ENCODE measurements at regions not wholly inside any gene's neighbourhood (a gene's known extent, or its start where the extent isn't known, plus 50 kb on each side); places are given as distances from the start of the nearest gene placed in this dataset.

DNA sequence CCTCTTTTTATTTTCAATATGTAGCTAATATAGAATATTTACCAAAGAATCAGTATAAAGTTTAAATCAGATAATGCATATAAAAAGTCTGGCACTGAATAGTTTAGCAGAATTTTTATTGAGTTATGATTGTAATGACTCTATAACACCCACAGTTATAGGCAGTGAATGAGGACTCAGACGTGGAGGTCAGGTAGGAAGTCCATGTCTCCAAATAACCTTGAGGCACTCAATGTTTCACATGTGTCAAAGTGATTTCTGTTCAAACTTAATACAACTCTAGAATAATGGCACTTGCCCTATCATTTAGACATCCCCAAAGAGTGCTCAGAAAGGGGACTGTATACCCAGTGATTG is 332.1 kb downstream of the BMPER start:
- Mint-ChIP-seq H3K9me3 (peaks cover 37% of the 10 kb centered on the region), H3K27me3 (no peaks in the 10 kb centered on the region), H3K36me3 (ENCODE audit: low read depth) (no peaks in the 10 kb centered on the region), H3K27ac (no peak overlapping the region), H3K4me1 (ENCODE audit: low read depth) (no peaks in the 10 kb centered on the region), H3K4me3 (no peak overlapping the region)
- intact Hi-C loops (cut with micrococcal nuclease), result no loop called here

DNA sequence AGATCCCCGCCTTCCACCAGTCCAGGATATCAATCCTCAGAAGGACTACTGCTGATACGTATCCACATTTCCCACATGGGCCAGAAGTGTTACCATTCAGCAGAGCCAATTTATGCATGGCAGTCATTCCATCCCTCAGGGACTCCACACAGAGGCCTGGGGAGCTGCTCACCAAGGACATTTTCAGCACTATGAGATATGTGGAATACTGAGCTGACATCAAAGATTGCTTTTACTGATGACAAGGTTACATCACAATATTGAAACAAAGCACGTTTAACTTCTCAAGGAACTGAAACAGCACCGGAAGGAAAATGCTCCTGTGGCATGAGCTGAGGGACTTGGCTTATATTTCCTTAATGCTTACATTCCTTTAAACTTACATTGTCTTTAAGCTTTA is 335.1 kb downstream of the BMPER start:
- Mint-ChIP-seq H3K27me3 (no peaks in the 10 kb centered on the region), H3K4me1 (ENCODE audit: low read depth) (no peaks in the 10 kb centered on the region), H3K4me3 (no peak overlapping the region), H3K36me3 (ENCODE audit: low read depth) (no peaks in the 10 kb centered on the region), H3K9me3 (peaks cover 47% of the 10 kb centered on the region), H3K27ac (no peak overlapping the region)
- intact Hi-C loops (cut with micrococcal nuclease), result no loop called here

DNA sequence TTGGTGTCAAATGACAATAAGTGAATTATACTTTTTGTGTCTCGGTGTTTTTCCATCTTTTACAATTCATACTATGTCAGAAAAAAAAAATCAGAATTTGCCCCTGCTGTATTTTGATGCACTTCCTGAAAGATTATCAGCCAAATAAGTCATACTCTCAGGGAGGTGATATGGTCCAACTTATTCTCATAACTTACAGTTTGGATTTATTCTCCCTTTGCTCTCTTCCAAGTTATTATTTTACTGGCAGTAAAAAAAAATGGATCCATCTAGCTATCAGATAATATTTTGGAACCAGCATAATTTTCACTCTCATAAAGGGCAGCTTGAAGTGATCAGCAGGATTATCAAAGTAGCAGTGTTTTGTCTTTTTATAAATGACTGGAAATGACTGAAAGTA is 337.1 kb downstream of the BMPER start:
- Mint-ChIP-seq H3K27me3 (no peaks in the 10 kb centered on the region), H3K27ac (no peak overlapping the region), H3K9me3 (peaks cover 46% of the 10 kb centered on the region), H3K4me3 (no peak overlapping the region), H3K36me3 (ENCODE audit: low read depth) (no peaks in the 10 kb centered on the region), H3K4me1 (ENCODE audit: low read depth) (no peaks in the 10 kb centered on the region)
- intact Hi-C loops (cut with micrococcal nuclease), result no loop called here

DNA sequence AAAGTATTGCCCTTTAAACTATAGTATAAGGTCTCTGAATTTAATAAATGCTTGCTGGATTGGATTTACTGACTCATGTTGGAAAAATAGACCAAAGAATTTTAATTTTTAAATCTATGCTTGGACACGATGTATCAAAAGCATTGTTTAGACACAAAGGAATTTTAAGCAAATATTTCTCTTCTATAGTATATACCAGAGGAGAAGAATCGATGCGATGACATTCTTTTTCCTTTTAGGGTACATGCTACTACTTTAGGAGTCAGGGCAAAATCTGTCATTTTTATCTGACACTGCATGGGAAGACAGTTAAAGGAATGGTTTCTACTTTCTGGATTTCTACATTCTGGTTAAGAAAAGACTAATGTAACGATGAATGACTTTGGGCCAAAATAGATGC is 339.9 kb downstream of the BMPER start:
- no peaks in the 10 kb centered on the region for H3K36me3 Mint-ChIP-seq (ENCODE audit: low read depth)
- no peak overlapping the region for H3K27ac Mint-ChIP-seq

DNA sequence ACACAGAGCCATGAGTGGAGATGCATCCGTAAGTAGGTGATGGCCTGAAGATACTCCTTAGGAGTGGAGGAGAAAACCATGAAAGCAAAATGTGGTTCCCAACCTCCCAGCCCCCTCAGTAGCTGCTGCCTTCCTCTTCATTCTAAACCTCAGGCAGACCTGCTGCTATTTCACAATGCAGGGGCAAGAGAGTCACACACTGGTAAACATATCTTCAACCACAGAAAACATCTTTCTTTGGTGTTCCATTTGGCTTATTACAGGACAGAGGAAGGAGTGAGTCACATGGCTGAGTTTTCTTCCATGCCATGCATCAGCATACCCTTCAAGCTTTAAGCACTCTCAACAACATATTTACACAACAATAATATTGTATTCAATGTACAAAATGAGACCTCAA is 342.1 kb downstream of the BMPER start:
- intact Hi-C loops (cut with micrococcal nuclease), result no loop called here
- Mint-ChIP-seq H3K27me3 (no peaks in the 10 kb centered on the region), H3K4me3 (no peak overlapping the region), H3K27ac (no peak overlapping the region), H3K9me3 (peaks cover 40% of the 10 kb centered on the region), H3K4me1 (ENCODE audit: low read depth) (no peaks in the 10 kb centered on the region), H3K36me3 (ENCODE audit: low read depth) (no peaks in the 10 kb centered on the region)

More for the DNA sequence above, 339.9 kb downstream of the BMPER start:
- Mint-ChIP-seq H3K4me1 (ENCODE audit: low read depth) (no peaks in the 10 kb centered on the region), H3K9me3 (peaks cover 54% of the 10 kb centered on the region), H3K4me3 (no peak overlapping the region), H3K27me3 (no peaks in the 10 kb centered on the region)
- intact Hi-C loops (cut with micrococcal nuclease), result no loop called here

DNA sequence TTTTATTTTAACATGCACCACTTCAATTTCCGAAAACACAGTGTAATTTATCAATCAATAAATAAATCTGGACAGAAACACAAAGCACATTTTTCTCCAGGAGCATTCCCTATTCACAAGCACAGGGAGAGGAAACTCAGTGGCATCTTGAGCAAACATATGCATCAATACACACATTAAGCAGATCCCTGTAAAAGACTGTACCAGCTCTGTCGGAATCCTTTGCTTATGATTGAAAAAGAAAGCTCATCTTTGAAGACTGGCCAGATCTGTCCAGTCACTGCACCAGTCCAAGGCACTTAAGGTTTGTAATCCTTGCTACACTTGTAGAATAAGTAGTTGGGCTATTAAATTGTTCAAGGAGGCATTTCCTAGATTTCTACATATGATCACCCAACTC is 343.9 kb downstream of the BMPER start:
- Mint-ChIP-seq H3K9me3 (peaks cover 27% of the 10 kb centered on the region), H3K4me3 (no peak overlapping the region), H3K27me3 (no peaks in the 10 kb centered on the region), H3K36me3 (ENCODE audit: low read depth) (no peaks in the 10 kb centered on the region), H3K27ac (no peak overlapping the region), H3K4me1 (ENCODE audit: low read depth) (no peaks in the 10 kb centered on the region)
- intact Hi-C loops (cut with micrococcal nuclease), result no loop called here

DNA sequence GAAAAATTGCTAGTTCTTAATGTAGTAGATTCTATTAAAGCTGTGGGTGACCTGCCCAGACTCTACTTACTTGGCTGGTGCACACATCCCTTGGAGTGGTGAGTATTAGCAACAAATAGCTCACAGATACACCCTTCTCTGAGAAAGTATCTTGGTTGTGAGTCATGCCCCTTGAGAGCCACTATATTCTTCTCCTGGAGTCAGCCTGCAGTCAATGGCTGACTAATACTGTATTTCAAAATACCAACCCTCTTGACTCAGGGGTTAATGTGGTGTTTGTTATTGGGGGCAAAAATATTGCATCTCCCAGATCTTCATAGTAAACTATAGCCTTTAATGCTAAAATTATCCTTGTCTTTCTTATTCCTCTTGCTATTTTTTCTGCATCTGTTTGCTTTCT is 354.9 kb downstream of the BMPER start:
- no peak overlapping the region for H3K27ac Mint-ChIP-seq
- no peaks in the 10 kb centered on the region for H3K36me3 Mint-ChIP-seq (ENCODE audit: low read depth)
- intact Hi-C loops (cut with micrococcal nuclease), result no loop called here
- H3K4me3 Mint-ChIP-seq, result no peak overlapping the region
- no peaks in the 10 kb centered on the region for H3K27me3 Mint-ChIP-seq
- no peaks in the 10 kb centered on the region for H3K4me1 Mint-ChIP-seq (ENCODE audit: low read depth)
- peaks cover 25% of the 10 kb centered on the region for H3K9me3 Mint-ChIP-seq

DNA sequence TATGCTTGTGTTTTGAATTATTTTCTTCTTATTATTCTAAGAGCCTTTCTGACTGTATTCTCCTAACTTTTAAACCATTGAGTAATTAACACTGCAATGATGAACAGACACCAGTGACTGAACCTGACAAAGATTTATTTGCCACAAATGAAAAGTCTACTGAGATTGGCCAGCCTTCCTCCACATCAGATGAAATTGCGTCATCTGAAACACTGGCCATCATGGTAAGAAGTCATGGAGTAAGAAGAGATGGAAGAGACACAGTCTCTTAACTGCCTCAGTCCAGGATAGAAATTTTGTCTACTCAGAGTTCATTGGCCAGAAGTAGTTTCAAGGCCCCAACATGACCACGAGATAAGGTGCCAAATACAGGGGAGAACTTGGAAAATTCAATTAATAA is 357.8 kb downstream of the BMPER start:
- Mint-ChIP-seq H3K4me3 (no peak overlapping the region), H3K27me3 (no peaks in the 10 kb centered on the region), H3K4me1 (ENCODE audit: low read depth) (no peaks in the 10 kb centered on the region), H3K9me3 (peaks cover 25% of the 10 kb centered on the region), H3K27ac (no peak overlapping the region), H3K36me3 (ENCODE audit: low read depth) (no peaks in the 10 kb centered on the region)
- intact Hi-C loops (cut with micrococcal nuclease), result no loop called here

DNA sequence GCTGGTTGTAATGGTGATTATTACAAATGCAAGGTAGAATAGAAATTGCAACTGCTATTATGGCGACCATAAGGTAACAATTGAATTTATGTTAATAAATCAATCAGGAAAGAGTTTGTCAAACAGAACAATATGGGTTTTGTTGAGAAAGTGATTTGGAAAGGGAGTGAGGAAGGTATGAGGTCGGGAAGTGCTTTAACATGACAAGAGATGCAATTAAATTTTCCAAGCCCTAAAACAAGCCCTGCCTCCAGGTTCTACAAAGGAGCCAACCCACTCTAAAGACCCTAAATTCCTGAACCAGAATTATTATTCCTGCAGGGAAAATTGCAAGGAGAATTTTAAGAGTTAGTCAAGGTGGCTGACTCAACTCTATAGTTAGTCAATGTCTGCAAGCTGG is 363.7 kb downstream of the BMPER start:
- no peaks in the 10 kb centered on the region for H3K36me3 Mint-ChIP-seq (ENCODE audit: low read depth)
- H3K4me3 Mint-ChIP-seq, result no peak overlapping the region
- H3K9me3 Mint-ChIP-seq, result peaks cover 48% of the 10 kb centered on the region
- no peaks in the 10 kb centered on the region for H3K27me3 Mint-ChIP-seq
- no peaks in the 10 kb centered on the region for H3K4me1 Mint-ChIP-seq (ENCODE audit: low read depth)
- H3K27ac Mint-ChIP-seq, result no peak overlapping the region
- intact Hi-C loops (cut with micrococcal nuclease), result no loop called here

DNA sequence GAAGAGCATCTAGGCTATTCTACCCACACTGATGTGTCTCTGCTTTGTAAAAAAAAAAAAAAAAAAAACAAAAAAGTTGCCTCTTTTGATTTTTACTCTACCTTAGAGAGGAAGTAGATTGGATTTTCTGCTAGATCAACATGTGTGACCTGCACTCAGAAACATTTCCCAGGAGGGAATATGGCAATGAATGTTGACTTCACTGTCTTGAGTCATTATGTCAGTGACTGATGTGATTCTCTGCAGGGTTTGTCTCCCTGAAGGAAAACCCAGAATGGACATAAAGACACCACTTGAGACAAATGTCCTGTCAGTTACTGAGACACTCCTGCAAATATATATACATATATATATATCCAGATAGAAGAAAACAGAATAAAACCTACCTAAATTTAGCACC is 370.3 kb downstream of the BMPER start:
- no peaks in the 10 kb centered on the region for H3K4me1 Mint-ChIP-seq (ENCODE audit: low read depth)
- intact Hi-C loops (cut with micrococcal nuclease), result no loop called here
- H3K27ac Mint-ChIP-seq, result no peak overlapping the region
- H3K27me3 Mint-ChIP-seq, result no peaks in the 10 kb centered on the region
- H3K36me3 Mint-ChIP-seq (ENCODE audit: low read depth), result no peaks in the 10 kb centered on the region
- H3K9me3 Mint-ChIP-seq, result peaks cover 28% of the 10 kb centered on the region
- no peak overlapping the region for H3K4me3 Mint-ChIP-seq

DNA sequence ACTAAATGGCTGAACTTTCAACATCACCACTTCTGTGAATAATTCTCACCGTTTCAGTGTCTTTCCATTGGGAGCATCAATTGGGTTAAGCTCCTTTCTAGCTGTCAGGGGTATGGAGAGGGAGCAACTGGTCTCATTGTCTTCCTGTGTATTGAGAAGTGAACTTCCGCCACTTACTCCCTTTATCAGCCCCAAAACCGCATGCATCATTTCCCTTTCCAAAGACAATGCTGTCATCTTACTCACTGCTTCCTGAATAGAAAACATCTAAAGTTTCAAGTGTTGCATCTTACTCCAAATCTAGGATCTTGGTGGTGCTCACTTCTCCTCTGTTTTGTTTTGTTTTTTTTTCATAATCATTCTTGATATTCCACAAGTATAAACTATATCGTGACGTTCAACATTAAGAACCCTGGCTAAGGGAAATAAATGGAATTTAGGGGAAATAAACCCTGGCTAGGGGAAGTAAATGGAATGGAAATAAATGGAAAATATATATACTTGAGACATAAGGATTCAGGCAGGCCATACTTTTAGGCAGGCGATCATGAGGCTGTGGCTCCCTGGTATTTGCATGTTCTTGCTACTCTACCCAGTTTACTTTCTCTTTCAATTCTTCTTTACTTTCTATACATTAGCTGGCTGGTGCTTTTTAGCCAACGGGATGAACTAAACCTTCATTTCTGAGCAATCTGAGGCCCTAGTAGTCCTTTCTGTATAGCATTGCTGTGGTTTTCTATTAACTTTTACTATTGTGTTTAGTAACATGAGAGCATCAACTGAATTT is 371.9 kb downstream of the BMPER start:
- no peaks in the 10 kb centered on the region for H3K27me3 Mint-ChIP-seq
- no peak overlapping the region for H3K27ac Mint-ChIP-seq
- H3K4me3 Mint-ChIP-seq, result no peak overlapping the region
- intact Hi-C loops (cut with micrococcal nuclease), result no loop called here
- H3K9me3 Mint-ChIP-seq, result peaks cover 24% of the 10 kb centered on the region
- H3K36me3 Mint-ChIP-seq (ENCODE audit: low read depth), result no peaks in the 10 kb centered on the region
- H3K4me1 Mint-ChIP-seq (ENCODE audit: low read depth), result no peaks in the 10 kb centered on the region

DNA sequence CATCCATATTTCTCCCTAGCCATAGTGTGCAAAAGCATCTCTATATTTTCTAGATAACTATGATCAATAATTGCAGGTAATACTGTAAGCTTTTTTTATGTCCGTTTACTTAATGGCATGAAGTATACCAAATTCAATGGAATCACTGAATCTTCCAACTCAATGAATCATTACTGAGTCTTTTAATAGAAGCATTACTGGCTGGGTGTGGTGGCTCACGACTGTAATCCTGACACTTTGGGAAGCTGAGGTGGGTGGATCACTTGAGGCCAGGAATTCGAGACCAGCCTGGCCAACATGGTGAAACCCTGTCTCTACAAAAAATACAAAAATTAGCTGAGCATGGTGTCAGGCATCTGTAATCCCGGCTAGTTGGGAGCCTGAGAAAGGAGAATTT is 372.5 kb downstream of the BMPER start:
- no peak overlapping the region for H3K4me3 Mint-ChIP-seq
- no peak overlapping the region for H3K27ac Mint-ChIP-seq
- H3K4me1 Mint-ChIP-seq (ENCODE audit: low read depth), result no peaks in the 10 kb centered on the region
- no peaks in the 10 kb centered on the region for H3K27me3 Mint-ChIP-seq
- no peaks in the 10 kb centered on the region for H3K36me3 Mint-ChIP-seq (ENCODE audit: low read depth)
- H3K9me3 Mint-ChIP-seq, result peaks cover 24% of the 10 kb centered on the region
- intact Hi-C loops (cut with micrococcal nuclease), result no loop called here

DNA sequence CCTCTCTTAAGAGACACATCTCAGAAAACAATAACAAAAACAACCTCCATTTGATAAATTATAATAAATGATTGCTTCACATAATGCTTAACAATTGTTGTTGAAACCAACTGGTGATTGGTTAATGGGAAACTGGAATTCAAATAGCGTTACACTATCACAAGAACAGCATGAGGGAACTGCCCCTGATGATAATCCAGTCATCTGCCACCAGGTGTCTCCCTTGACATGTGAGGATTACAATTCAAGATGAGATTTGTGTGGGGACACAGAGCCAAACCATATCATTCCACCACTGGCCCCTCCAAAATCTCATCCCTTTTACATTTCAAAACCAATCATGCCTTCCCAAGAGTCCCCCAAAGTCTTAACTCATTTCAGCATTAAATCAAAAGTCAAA is 375.9 kb downstream of the BMPER start:
- Mint-ChIP-seq H3K27ac (no peak overlapping the region), H3K36me3 (ENCODE audit: low read depth) (no peaks in the 10 kb centered on the region), H3K9me3 (peaks cover 29% of the 10 kb centered on the region), H3K27me3 (no peaks in the 10 kb centered on the region), H3K4me3 (no peak overlapping the region), H3K4me1 (ENCODE audit: low read depth) (no peaks in the 10 kb centered on the region)
- intact Hi-C loops (cut with micrococcal nuclease), result no loop called here

DNA sequence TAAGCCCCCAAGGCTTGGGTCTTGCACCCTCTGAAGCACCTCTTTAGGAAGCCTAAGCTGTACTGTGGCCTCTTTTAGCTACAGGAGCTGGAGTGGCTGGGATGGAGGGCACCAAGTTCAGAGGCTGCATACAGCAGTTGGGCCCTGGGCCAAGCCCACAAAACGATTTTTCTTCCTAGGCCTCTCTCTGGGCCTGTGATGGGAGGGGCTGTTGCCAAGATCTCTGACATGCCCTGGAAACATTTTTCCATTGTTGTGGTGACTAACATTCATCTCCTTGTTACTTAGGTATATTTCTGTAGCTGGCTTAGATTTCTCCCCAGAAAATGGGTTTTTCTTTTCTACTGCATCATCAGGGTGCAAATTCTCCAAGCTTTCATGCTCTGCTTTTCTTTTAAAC is 375.7 kb upstream of the NPSR1 start:
- intact Hi-C loops (cut with micrococcal nuclease), result no loop called here
- H3K4me3 Mint-ChIP-seq, result no peak overlapping the region
- H3K27me3 Mint-ChIP-seq, result no peaks in the 10 kb centered on the region
- no peaks in the 10 kb centered on the region for H3K4me1 Mint-ChIP-seq (ENCODE audit: low read depth)
- H3K36me3 Mint-ChIP-seq (ENCODE audit: low read depth), result no peaks in the 10 kb centered on the region
- peaks cover 29% of the 10 kb centered on the region for H3K9me3 Mint-ChIP-seq
- H3K27ac Mint-ChIP-seq, result no peak overlapping the region

DNA sequence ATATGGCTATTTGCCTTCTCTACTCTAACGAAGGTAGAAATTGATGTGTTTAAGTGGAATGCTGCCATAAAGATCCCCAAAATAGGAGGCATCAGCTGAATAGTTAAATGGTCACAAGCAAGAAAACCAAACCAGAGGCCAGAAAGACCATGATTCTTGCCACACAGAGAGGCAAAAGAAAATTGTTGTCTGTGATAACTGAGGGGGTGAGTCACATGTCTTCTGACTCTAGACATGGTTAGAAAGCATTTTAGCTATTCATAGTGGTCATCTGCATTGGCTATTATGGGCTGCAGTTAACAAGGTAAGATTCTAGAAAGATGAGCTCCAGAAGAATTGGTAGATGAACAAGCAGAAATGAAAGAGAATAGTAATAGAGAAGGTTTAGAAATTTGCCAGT is 361.4 kb upstream of the NPSR1 start:
- H3K36me3 Mint-ChIP-seq (ENCODE audit: low read depth), result no peaks in the 10 kb centered on the region
- no peak overlapping the region for H3K27ac Mint-ChIP-seq
- intact Hi-C loops (cut with micrococcal nuclease), result no loop called here
- no peak overlapping the region for H3K4me3 Mint-ChIP-seq
- no peaks in the 10 kb centered on the region for H3K27me3 Mint-ChIP-seq
- H3K4me1 Mint-ChIP-seq (ENCODE audit: low read depth), result no peaks in the 10 kb centered on the region
- peaks cover 9% of the 10 kb centered on the region for H3K9me3 Mint-ChIP-seq

All from dendritic cell treated with granulocyte-macrophage colony-stimulating factor and Interleukin-4, amounts not matched to agents 40 ng/mL and 50 ng/mL, for 4 days (primary cell).